Neural progenitor cell (in vitro differentiated cells): ENCODE measurements at regions not wholly inside any gene's neighbourhood (a gene's known extent, or its start where the extent isn't known, plus 50 kb on each side); places are given as distances from the start of the nearest gene placed in this dataset.

Source experiments
- DNase-seq: peaks from one replicate; pipeline ENCODE4 v3.0.0-alpha.2; 2016; ENCODE audit warnings: low spot score
- H2AFZ ChIP-seq: fragments of 200-600 bp; sonication (generic); replicated peaks from 2 replicates; pipeline ENCODE4 v1.6.1; 2016; ENCODE audit warnings: antibody characterized with exemption
- H3F3A ChIP-seq: fragments of 200-600 bp; sonication (generic); 2 replicates; pipeline ENCODE4 v1.6.1; 2016; ENCODE audit warnings: antibody characterized with exemption, low read depth
- H3K27ac ChIP-seq: fragments of 200-600 bp; sonication (generic); 2 replicates; pipeline ENCODE4 v1.5.1; 2016; ENCODE audit warnings: mild to moderate bottlenecking
- H3K27me3 ChIP-seq: fragments of 200-600 bp; sonication (generic); 2 replicates; pipeline ENCODE4 v1.6.1; 2016; ENCODE audit warnings: mild to moderate bottlenecking, moderate library complexity
- H3K36me3 ChIP-seq: fragments of 200-600 bp; sonication (generic); 2 replicates; pipeline ENCODE4 v1.5.1; 2016
- H3K4me1 ChIP-seq: fragments of 200-600 bp; sonication (generic); 2 replicates; pipeline ENCODE4 v1.6.1; 2016; ENCODE audit warnings: mixed run types
- H3K4me2 ChIP-seq: fragments of 200-600 bp; sonication (generic); 2 replicates; pipeline ENCODE4 v1.6.1; 2016
- H3K4me3 ChIP-seq: fragments of 200-600 bp; sonication (generic); 2 replicates; pipeline ENCODE4 v1.5.1; 2016
- H3K79me2 ChIP-seq: fragments of 200-600 bp; sonication (generic); 2 replicates; pipeline ENCODE4 v1.6.1; 2016; ENCODE audit warnings: low read depth
- H3K9ac ChIP-seq: fragments of 200-600 bp; sonication (generic); 2 replicates; pipeline ENCODE4 v1.6.1; 2016
- H3K9me3 ChIP-seq: fragments of 200-600 bp; sonication (generic); 2 replicates; pipeline ENCODE4 v1.5.1; 2016; ENCODE audit warnings: low read depth
- H4K20me1 ChIP-seq: fragments of 200-600 bp; sonication (generic); 2 replicates; pipeline ENCODE4 v1.6.1; 2016; ENCODE audit warnings: low read depth
- H3K27ac Mint-ChIP-seq: 3 replicates; pipeline ENCODE4 v1.8.0; 2021; ENCODE audit warnings: mixed read lengths
- H3K27me3 Mint-ChIP-seq: 2 replicates; pipeline ENCODE4 v1.8.0; 2022; ENCODE audit warnings: low read depth, mild to moderate bottlenecking, inconsistent platforms, moderate library complexity, mixed read lengths; ENCODE audit not compliant: insufficient read depth
- H3K36me3 Mint-ChIP-seq: 3 replicates; pipeline ENCODE4 v1.8.0; 2021; ENCODE audit warnings: mixed read lengths
- H3K4me1 Mint-ChIP-seq: 3 replicates; pipeline ENCODE4 v1.8.0; 2021; ENCODE audit warnings: mixed read lengths
- H3K4me3 Mint-ChIP-seq: 3 replicates; pipeline ENCODE4 v1.8.0; 2021; ENCODE audit warnings: mild to moderate bottlenecking, moderate library complexity, mixed read lengths
- H3K9me3 Mint-ChIP-seq: 3 replicates; pipeline ENCODE4 v1.8.0; 2020; ENCODE audit warnings: mixed read lengths
- CTCF ChIP-seq: fragments of 200-600 bp; sonication (generic); IDR thresholded peaks from 2 replicates; pipeline ENCODE4 v1.5.1; 2017; ENCODE audit warnings: antibody characterized with exemption, mild to moderate bottlenecking
- EZH2 ChIP-seq: fragments of 200-600 bp; sonication (generic); IDR thresholded peaks from 2 replicates; pipeline ENCODE4 v1.6.1; 2017; ENCODE audit warnings: antibody characterized with exemption, mild to moderate bottlenecking, moderate library complexity
- EZH2phosphoT487 ChIP-seq: fragments of 200-600 bp; sonication (generic); IDR thresholded peaks from 2 replicates; pipeline ENCODE4 v1.6.1; 2017; ENCODE audit warnings: antibody characterized with exemption

GRCh38 chr5:158456756-158457155, 597.8 kb upstream of the CLINT1 start:
- no peaks in the 10 kb centered on the region for H3K36me3 ChIP-seq
- no peaks in the 10 kb centered on the region for H3K27me3 ChIP-seq
- no peaks in the 10 kb centered on the region for H3F3A ChIP-seq
- H4K20me1 ChIP-seq = no peaks in the 10 kb centered on the region
- H3K4me1 ChIP-seq = no peaks in the 10 kb centered on the region
- DNase-seq = no peak
- Mint-ChIP-seq H3K36me3 (no peaks in the 10 kb centered on the region), H3K4me1 (peaks cover 19% of the 10 kb centered on the region), H3K27me3 (peaks cover 7% of the 10 kb centered on the region), H3K27ac (no peak overlapping the region), H3K4me3 (no peak overlapping the region), H3K9me3 (peaks cover 5% of the 10 kb centered on the region)
- no peak for TF ChIP-seq EZH2phosphoT487
- TF ChIP-seq EZH2 = no peak
- TF ChIP-seq CTCF = no peak
- H3K9ac ChIP-seq = no peak overlapping the region
- no peak overlapping the region for H3K27ac ChIP-seq
- no peak overlapping the region for H3K4me3 ChIP-seq
- H3K9me3 ChIP-seq = no peaks in the 10 kb centered on the region
- H3K79me2 ChIP-seq = no peaks in the 10 kb centered on the region
- H2AFZ ChIP-seq = no peak overlapping the region
- no peak overlapping the region for H3K4me2 ChIP-seq

- peaks cover 24% of the 10 kb centered on the region for H3K4me1 Mint-ChIP-seq
- H3F3A ChIP-seq = no peaks in the 10 kb centered on the region
- H3K27ac Mint-ChIP-seq = no peak overlapping the region
- H3K36me3 Mint-ChIP-seq = no peaks in the 10 kb centered on the region
- H3K9me3 Mint-ChIP-seq = peaks cover 5% of the 10 kb centered on the region
- H3K9me3 ChIP-seq = no peaks in the 10 kb centered on the region
- TF ChIP-seq CTCF = no peak
- no peak overlapping the region for H3K9ac ChIP-seq
- DNase-seq = no peak
- no peaks in the 10 kb centered on the region for H4K20me1 ChIP-seq
- H3K4me3 Mint-ChIP-seq = no peak overlapping the region
- H3K36me3 ChIP-seq = no peaks in the 10 kb centered on the region
- H3K27ac ChIP-seq = no peak overlapping the region
- no peaks in the 10 kb centered on the region for H3K4me1 ChIP-seq
- no peaks in the 10 kb centered on the region for H3K27me3 ChIP-seq
- H3K4me2 ChIP-seq = no peak overlapping the region
- peaks cover 7% of the 10 kb centered on the region for H3K27me3 Mint-ChIP-seq
- no peak overlapping the region for H3K4me3 ChIP-seq
- no peak overlapping the region for H2AFZ ChIP-seq
- no peaks in the 10 kb centered on the region for H3K79me2 ChIP-seq
Measured at GRCh38 chr5:158456241-158456640, 597.3 kb upstream of the CLINT1 start.

- Histone ChIP-seq H3K9ac (no peak overlapping the region), H3K36me3 (no peaks in the 10 kb centered on the region), H2AFZ (no peak overlapping the region), H3K9me3 (no peaks in the 10 kb centered on the region), H4K20me1 (no peaks in the 10 kb centered on the region), H3K4me2 (no peak overlapping the region), H3K27me3 (no peaks in the 10 kb centered on the region), H3K79me2 (no peaks in the 10 kb centered on the region), H3F3A (no peaks in the 10 kb centered on the region), H3K4me1 (no peaks in the 10 kb centered on the region), H3K4me3 (no peak overlapping the region), H3K27ac (no peak overlapping the region)
- Mint-ChIP-seq H3K9me3 (peaks cover 6% of the 10 kb centered on the region), H3K27me3 (peaks cover 7% of the 10 kb centered on the region), H3K36me3 (no peaks in the 10 kb centered on the region), H3K4me3 (no peak overlapping the region), H3K4me1 (peaks cover 35% of the 10 kb centered on the region), H3K27ac (no peak overlapping the region)
- TF ChIP-seq EZH2phosphoT487 = no peak
- no peak for TF ChIP-seq CTCF
- no peak for TF ChIP-seq EZH2
- no peak for DNase-seq
Measured at GRCh38 chr5:158451993-158452672, 593.2 kb upstream of the CLINT1 start.
